Tibial artery (tissue), 4 donors: ENCODE measurements at regions not wholly inside any gene's neighbourhood (a gene's known extent, or its start where the extent isn't known, plus 50 kb on each side); places are given as distances from the start of the nearest gene placed in this dataset.
"Not testable (repeated sequence)": the region's sequence is repeated elsewhere in the genome, so short reads cannot be mapped to it uniquely, and the experiment has no call there.

Experiments
- DNase-seq, 2 donors: peaks; one replicate each; pipeline ENCODE4 v3.0.0-alpha.2; 2019
- H3K27ac ChIP-seq, 2 donors: fragments of 200-600 bp; sonication (generic) in 1 of 2; 1 replicate in 1 of 2; 2 replicates in 1 of 2; pipeline ENCODE4 v1.5.1; 2018 to 2019; ENCODE audit warnings: mild to moderate bottlenecking in 1 of 2
- H3K27me3 ChIP-seq, 2 donors: fragments of 200-600 bp; sonication (generic) in 1 of 2; one replicate each; pipeline versions ENCODE4 v1.5.1 to v1.6.0; 2016 to 2019
- H3K36me3 ChIP-seq, 3 donors: fragments of 200-600 bp; sonication (generic) in 2 of 3; one replicate each; pipeline ENCODE4 v1.5.1; 2016 to 2019; ENCODE audit warnings: mild to moderate bottlenecking in 2 of 3
- H3K4me1 ChIP-seq, 4 donors: fragments of 200-600 bp; sonication (generic) in 2 of 4; 1 replicate in 3 of 4; 2 replicates in 1 of 4; pipeline ENCODE4 v1.5.1; 2016 to 2019
- H3K4me3 ChIP-seq, 2 donors: fragments of 200-600 bp; sonication (generic) in 1 of 2; 1 replicate in 1 of 2; 2 replicates in 1 of 2; pipeline ENCODE4 v1.5.1; 2018 to 2019; ENCODE audit warnings: mild to moderate bottlenecking in 2 of 2
- H3K9me3 ChIP-seq, 3 donors: fragments of 200-600 bp; sonication (generic) in 1 of 3; one replicate each; pipeline ENCODE4 v1.5.1; 2016 to 2019
- CTCF ChIP-seq, 2 experiments: fragments of 200-600 bp in 1 of 2; fragments of 450-650 bp in 1 of 2; IDR thresholded peaks; one replicate each; pipeline ENCODE4 v1.5.1; 2017 to 2019; ENCODE audit warnings: antibody characterized with exemption in 2 of 2, mild to moderate bottlenecking in 1 of 2, moderate library complexity in 1 of 2
- intact Hi-C: fragments of 100-400 bp; cut with DNase I; formaldehyde crosslinking; loops from one replicate; pipeline ENCODE4 v1.15.0; 2023; ENCODE audit warnings: low total_unique reads

- no peaks in the 10 kb centered on the region for H3K27me3 ChIP-seq
- no peaks in the 10 kb centered on the region for H3K36me3 ChIP-seq
- H3K27ac ChIP-seq = no peak overlapping the region
- no peak for DNase-seq
- TF ChIP-seq CTCF (IDR thresholded peaks at IDR 0.05) = no peak
- no peaks in the 10 kb centered on the region for H3K9me3 ChIP-seq
- no peaks in the 10 kb centered on the region for H3K4me1 ChIP-seq
- no peak overlapping the region for H3K4me3 ChIP-seq
- intact Hi-C loops = no loop called here
Observed at GRCh38 chr2:144975881-144976280, 456.0 kb upstream of the ZEB2 start.

GRCh38 chr2:144972676-144973075, 452.8 kb upstream of the ZEB2 start:
- TF ChIP-seq CTCF (IDR thresholded peaks at IDR 0.05) = no peak

GRCh38 chr2:144971786-144972335, 451.9 kb upstream of the ZEB2 start:
- H3K4me1 ChIP-seq = no peaks in the 10 kb centered on the region
- peaks cover 0 to 12% (median 4%) of the 10 kb centered on the region in 3 donors for H3K9me3 ChIP-seq
- TF ChIP-seq CTCF (IDR thresholded peaks at IDR 0.05) = no peak
- H3K36me3 ChIP-seq = no peaks in the 10 kb centered on the region
- intact Hi-C loops = no loop called here
- no peak overlapping the region for H3K27ac ChIP-seq
- no peak overlapping the region for H3K4me3 ChIP-seq
- no peak for DNase-seq
- no peaks in the 10 kb centered on the region for H3K27me3 ChIP-seq

More at GRCh38 chr2:144972676-144973075, 452.8 kb upstream of the ZEB2 start:
- Histone ChIP-seq H3K4me1 (no peaks in the 10 kb centered on the region), H3K4me3 (no peak overlapping the region), H3K27ac (no peak overlapping the region), H3K9me3 (peaks cover 0 to 12% (median 4%) of the 10 kb centered on the region in 3 donors), H3K36me3 (no peaks in the 10 kb centered on the region), H3K27me3 (no peaks in the 10 kb centered on the region)
- DNase-seq = no peak
- intact Hi-C loops = no loop called here

GRCh38 chr2:144970410-144970809, 450.5 kb upstream of the ZEB2 start:
- H3K4me1 ChIP-seq, DNase-seq, H3K27ac ChIP-seq, intact Hi-C loops, H3K27me3 ChIP-seq, H3K4me3 ChIP-seq, H3K36me3 ChIP-seq: not testable (repeated sequence)
- peaks cover 0 to 12% (median 4%) of the 10 kb centered on the region in 3 donors for H3K9me3 ChIP-seq

- peaks cover 0 to 12% (median 4%) of the 10 kb centered on the region in 3 donors for H3K9me3 ChIP-seq
- H3K4me3 ChIP-seq, H3K4me1 ChIP-seq, H3K27me3 ChIP-seq, intact Hi-C loops, H3K36me3 ChIP-seq, DNase-seq, H3K27ac ChIP-seq: not testable (repeated sequence)
Observed at GRCh38 chr2:144969564-144969963, 449.6 kb upstream of the ZEB2 start.

- Histone ChIP-seq H3K4me1 (no peaks in the 10 kb centered on the region), H3K36me3 (no peaks in the 10 kb centered on the region), H3K27ac (no peak overlapping the region), H3K27me3 (no peaks in the 10 kb centered on the region), H3K4me3 (no peak overlapping the region), H3K9me3 (peaks cover 0 to 12% (median 4%) of the 10 kb centered on the region in 3 donors)
- no peak for TF ChIP-seq CTCF (IDR thresholded peaks at IDR 0.05)
- intact Hi-C loops = no loop called here
- DNase-seq = no peak
Observed at GRCh38 chr2:144967961-144968360, 448.0 kb upstream of the ZEB2 start.

- peaks cover 0 to 10% (median 4%) of the 10 kb centered on the region in 3 donors for H3K9me3 ChIP-seq
- DNase-seq = no peak
- no peaks in the 10 kb centered on the region for H3K4me1 ChIP-seq
- no peaks in the 10 kb centered on the region for H3K27me3 ChIP-seq
- no peak for TF ChIP-seq CTCF (IDR thresholded peaks at IDR 0.05)
- H3K36me3 ChIP-seq = no peaks in the 10 kb centered on the region
- no peak overlapping the region for H3K4me3 ChIP-seq
- H3K27ac ChIP-seq = no peak overlapping the region
- intact Hi-C loops = no loop called here
Observed at GRCh38 chr2:144965172-144965571, 445.3 kb upstream of the ZEB2 start.
